Amniotic epithelial cell (primary cell): ENCODE measurements at regions not wholly inside any gene's neighbourhood (a gene's known extent, or its start where the extent isn't known, plus 50 kb on each side); places are given as distances from the start of the nearest gene placed in this dataset.

Source experiments
- DNase-seq: peaks from one replicate; pipeline ENCODE4 v3.0.0-alpha.2; 2010; ENCODE audit warnings: low read depth

GRCh38 chr5:5558102-5558501 lies 135.6 kb downstream of the ICE1 start:
- DNase-seq = no peak

- DNase-seq = no peak
Measured at GRCh38 chr5:5551499-5551898, 129.0 kb downstream of the ICE1 start.

GRCh38 chr5:5546408-5546807 lies 123.9 kb downstream of the ICE1 start:
- no peak for DNase-seq

DNA sequence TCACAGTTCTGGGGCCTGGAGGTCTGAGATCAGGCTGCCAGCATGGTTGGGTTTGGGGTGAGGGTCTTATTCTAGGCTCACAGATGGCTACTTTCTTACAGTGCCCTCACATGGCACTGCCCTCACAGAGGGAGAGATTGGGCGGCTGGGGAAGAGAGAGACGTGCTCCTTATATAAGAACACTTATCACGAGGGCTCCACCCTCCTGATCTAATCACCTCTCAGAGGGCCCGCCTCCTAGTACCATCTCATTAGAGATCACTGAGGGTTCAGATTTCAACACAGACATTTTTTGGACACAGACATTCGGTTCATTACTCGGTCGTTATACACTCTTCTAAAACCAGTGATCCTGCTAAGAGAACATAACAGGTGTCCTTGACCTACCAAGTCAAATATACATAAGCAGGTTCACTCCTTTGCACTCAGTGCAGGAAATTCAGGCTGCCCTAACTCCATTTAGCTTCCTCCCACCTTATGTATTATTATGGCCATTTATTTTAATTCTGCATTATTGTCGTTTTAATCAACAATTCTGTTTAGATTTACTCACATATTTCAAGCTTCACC lies 121.7 kb downstream of the ICE1 start:
- DNase-seq = no peak

- no peak for DNase-seq
Measured at GRCh38 chr5:5542654-5543053, 120.2 kb downstream of the ICE1 start.

- no peak for DNase-seq
Measured at GRCh38 chr5:5540065-5540464, 117.6 kb downstream of the ICE1 start.
